CD4-positive, alpha-beta T cell treated with Interleukin-6 for 4 hours (primary cell): ENCODE measurements at regions not wholly inside any gene's neighbourhood (a gene's known extent, or its start where the extent isn't known, plus 50 kb on each side); places are given as distances from the start of the nearest gene placed in this dataset.

ENCODE experiments used
- DNase-seq: peaks from one replicate; pipeline ENCODE4 v3.0.0-alpha.2; 2020; ENCODE audit warnings: mixed read lengths

- DNase-seq = no peak
These were observed 1515.6 kb downstream of the TBC1D22A start for GRCh38 chr22:48277868-48278581.

GRCh38 chr22:48276994-48277867, 1514.8 kb downstream of the TBC1D22A start:
- no peak for DNase-seq

DNA sequence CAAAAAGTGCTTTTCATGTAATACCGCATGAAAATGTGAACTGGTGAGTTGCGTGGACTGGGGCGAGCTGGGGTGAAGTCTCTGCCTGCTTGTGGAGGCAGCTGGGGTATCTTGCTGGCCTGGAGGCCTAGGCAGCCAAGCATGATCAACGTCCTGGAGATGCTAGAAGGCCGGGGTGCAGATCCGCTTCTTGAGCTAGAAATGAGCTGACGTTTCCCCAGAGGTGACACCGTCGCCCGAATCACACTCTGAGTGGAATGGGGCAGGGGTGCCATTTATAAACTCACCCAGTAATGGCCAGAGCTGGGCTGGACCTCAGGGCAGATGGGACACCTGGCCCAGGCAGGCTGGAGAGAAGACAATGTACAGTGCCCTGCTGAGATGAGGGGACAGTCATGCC, 1513.0 kb downstream of the TBC1D22A start:
- DNase-seq = no peak

GRCh38 chr22:48270731-48271130, 1508.3 kb downstream of the TBC1D22A start:
- no peak for DNase-seq

- no peak for DNase-seq
These were observed 1506.5 kb downstream of the TBC1D22A start for GRCh38 chr22:48268771-48269552.

GRCh38 chr22:48268293-48268692, 1505.8 kb downstream of the TBC1D22A start:
- DNase-seq = no peak

- no peak for DNase-seq
These were observed 1505.2 kb downstream of the TBC1D22A start for GRCh38 chr22:48267681-48268080.

DNA sequence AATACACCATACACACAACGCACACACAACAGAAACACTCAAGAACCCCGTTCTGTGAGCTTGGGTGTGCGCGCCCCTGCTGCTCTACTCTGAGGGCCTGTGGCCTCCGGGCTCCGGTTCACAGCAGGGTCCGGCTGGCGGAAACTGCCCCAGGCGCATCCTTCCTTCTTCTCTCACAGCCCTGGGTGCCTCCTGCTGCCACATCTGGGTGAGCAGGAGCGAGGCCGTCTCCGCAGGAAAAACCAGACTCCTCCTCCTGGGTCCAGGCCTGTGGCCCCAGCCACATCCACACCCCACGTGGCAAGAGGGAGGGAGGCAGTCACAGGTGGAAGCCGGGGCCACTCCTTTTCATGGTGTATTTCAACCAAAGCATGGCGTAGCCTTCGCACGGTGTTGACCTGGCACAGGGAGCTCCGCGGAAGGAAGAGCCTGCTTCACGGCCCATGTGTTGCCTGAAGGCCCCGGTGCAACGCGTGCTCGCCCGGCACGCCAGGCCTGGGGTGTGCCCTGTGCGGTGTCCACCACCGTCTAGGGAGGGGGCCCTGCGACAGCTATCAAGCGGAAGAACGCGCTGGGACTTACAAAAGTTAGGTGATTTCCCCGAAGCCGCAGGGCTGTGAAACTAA, 1502.7 kb downstream of the TBC1D22A start:
- DNase-seq = no peak

GRCh38 chr22:48264586-48264985, 1502.1 kb downstream of the TBC1D22A start:
- no peak for DNase-seq

GRCh38 chr22:48263791-48264351, 1501.4 kb downstream of the TBC1D22A start:
- no peak for DNase-seq

DNA sequence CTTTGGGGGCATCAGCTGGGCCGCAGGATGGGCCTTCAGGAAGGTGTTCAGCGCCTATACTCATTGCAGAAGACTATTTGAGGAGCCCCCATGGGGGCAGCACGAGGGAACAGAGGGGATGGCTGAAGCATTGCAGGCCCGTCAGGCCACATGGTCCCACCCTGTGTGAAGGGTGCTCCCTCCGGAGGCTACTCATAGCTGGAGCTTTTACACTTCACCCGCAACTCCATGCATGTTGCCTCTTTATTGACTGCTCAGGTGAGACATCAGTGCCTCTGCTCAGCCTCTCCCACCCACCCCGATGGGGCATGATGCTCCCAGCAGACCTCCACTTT, 1500.9 kb downstream of the TBC1D22A start:
- DNase-seq = no peak

GRCh38 chr22:48262596-48263430, 1500.4 kb downstream of the TBC1D22A start:
- no peak for DNase-seq

DNA sequence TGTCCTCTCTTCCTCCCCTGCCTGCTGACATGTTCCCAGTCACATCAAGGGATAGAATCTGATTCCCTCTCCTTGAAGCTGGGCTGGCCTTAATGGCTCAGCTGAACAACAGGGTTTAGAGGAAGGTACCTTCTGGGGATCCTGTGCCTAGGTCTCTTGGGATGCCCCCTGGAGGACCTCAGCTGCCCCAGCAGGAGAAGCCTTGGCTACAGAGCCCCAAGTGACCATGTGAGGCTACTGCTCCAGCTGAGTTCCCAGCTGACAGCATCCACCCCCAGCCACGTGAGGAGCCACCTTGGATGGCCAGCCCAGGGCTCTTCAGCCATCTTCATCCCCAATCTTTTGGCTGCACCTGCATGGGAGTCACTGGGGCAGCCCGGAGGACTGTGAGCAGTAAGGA, 1499.3 kb downstream of the TBC1D22A start:
- no peak for DNase-seq

- DNase-seq = no peak
These were observed 1498.7 kb downstream of the TBC1D22A start for GRCh38 chr22:48261048-48261621.

- no peak for DNase-seq
These were observed 1497.7 kb downstream of the TBC1D22A start for GRCh38 chr22:48259991-48260670.

DNA sequence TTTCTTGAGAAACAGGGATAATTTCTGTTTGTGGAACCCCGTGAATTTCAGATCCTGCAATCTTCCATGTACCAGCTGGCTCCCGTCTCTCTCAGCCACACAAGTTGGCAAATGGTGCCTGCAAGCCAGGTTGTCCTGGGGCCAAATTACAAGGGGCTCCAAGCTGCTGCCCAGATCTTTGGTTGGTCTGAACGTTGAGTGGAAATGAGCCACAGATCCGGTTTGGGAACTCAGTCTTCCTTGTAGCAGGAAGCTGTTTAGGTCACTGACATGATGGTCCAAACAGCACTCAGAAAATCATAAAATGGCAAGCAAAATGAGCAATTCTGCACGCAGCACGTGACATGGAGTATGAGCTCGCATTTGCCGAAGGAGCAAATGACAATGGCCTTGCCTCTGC, 1496.4 kb downstream of the TBC1D22A start:
- no peak for DNase-seq

DNA sequence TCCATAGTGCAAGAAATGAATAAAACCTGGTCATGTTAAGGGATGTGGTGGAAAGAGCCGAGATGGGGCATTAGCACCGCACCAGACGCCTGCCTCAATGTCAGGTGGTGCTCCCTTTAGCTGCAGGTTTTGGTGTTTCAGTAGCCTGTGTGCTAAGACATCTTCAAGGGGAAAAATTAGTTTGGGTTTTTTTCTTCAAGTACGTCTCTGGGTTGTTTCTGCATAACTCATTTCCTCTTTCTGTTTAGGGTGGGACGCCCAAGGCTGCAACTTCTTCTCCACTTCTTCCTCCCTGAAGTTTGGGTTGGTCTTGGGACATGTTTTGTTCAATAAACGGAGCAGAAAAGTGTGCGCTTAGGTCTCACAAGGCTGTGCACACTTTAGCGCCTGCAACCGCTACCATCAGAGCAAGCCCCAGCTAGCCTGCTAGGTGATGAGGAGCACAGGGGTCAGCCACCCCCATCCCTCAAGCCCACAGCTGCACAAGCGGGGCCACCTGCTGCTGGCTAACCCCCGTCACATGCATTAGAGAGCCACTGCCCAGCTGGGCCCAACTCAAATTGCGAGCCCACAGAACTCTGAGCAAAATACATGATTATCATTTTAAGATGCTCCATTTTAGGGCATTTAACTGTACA, 1495.7 kb downstream of the TBC1D22A start:
- no peak for DNase-seq

- DNase-seq = no peak
These were observed 1495.2 kb downstream of the TBC1D22A start for GRCh38 chr22:48257685-48258055.

- DNase-seq = no peak
These were observed 1494.6 kb downstream of the TBC1D22A start for GRCh38 chr22:48256776-48257684.
